HG03066 (cell line): ENCODE measurements at regions not wholly inside any gene's neighbourhood (a gene's known extent, or its start where the extent isn't known, plus 50 kb on each side); places are given as distances from the start of the nearest gene placed in this dataset.

Source experiments
- ATAC-seq: cut with Tn5 transposase; IDR thresholded peaks from one replicate; pipeline ENCODE4 v1.9.1; 2021; ENCODE audit warnings: low read depth; ENCODE audit not compliant: unreplicated experiment

GRCh38 chr1:221331273-221332183 is 410.4 kb downstream of the DUSP10 start:
- ATAC-seq, result no peak

- no peak for ATAC-seq
These were observed 407.8 kb downstream of the DUSP10 start for GRCh38 chr1:221334062-221334461.

GRCh38 chr1:221335161-221336101 is 406.5 kb downstream of the DUSP10 start:
- no peak for ATAC-seq

GRCh38 chr1:221336126-221336525 is 405.8 kb downstream of the DUSP10 start:
- no peak for ATAC-seq

- no peak for ATAC-seq
These were observed 404.8 kb downstream of the DUSP10 start for GRCh38 chr1:221337106-221337505.

GRCh38 chr1:221343136-221343535 is 398.8 kb downstream of the DUSP10 start:
- ATAC-seq, result no peak

- ATAC-seq, result no peak
These were observed 398.3 kb downstream of the DUSP10 start for GRCh38 chr1:221343607-221344006.

GRCh38 chr1:221344693-221345092 is 397.2 kb downstream of the DUSP10 start:
- no peak for ATAC-seq

GRCh38 chr1:221347706-221348105 is 394.2 kb downstream of the DUSP10 start:
- ATAC-seq, result no peak

GRCh38 chr1:221350091-221350490 is 391.8 kb downstream of the DUSP10 start:
- no peak for ATAC-seq

- no peak for ATAC-seq
These were observed 385.2 kb downstream of the DUSP10 start for GRCh38 chr1:221356693-221357092.

- ATAC-seq, result no peak
These were observed 378.9 kb downstream of the DUSP10 start for GRCh38 chr1:221363039-221363438.

GRCh38 chr1:221366495-221367110 is 375.3 kb downstream of the DUSP10 start:
- no peak for ATAC-seq

- ATAC-seq, result no peak
These were observed 370.2 kb downstream of the DUSP10 start for GRCh38 chr1:221371705-221372104.

GRCh38 chr1:221373795-221374194 is 368.1 kb downstream of the DUSP10 start:
- ATAC-seq, result no peak

- ATAC-seq, result no peak
These were observed 365.6 kb downstream of the DUSP10 start for GRCh38 chr1:221376286-221376685.

GRCh38 chr1:221381910-221382623 is 359.8 kb downstream of the DUSP10 start:
- ATAC-seq, result no peak

- ATAC-seq, result no peak
These were observed 349.4 kb downstream of the DUSP10 start for GRCh38 chr1:221392453-221392852.

- no peak for ATAC-seq
These were observed 347.8 kb downstream of the DUSP10 start for GRCh38 chr1:221394011-221394544.

GRCh38 chr1:221396526-221396925 is 345.4 kb downstream of the DUSP10 start:
- no peak for ATAC-seq
